HepG2 (cell line): ENCODE measurements at regions not wholly inside any gene's neighbourhood (a gene's known extent, or its start where the extent isn't known, plus 50 kb on each side); places are given as distances from the start of the nearest gene placed in this dataset.

Experiments used
- ATAC-seq: fragments of 200-7000 bp; cut with Tn5 transposase; 3 replicates; pipeline ENCODE4 v1.9.1; 2020; ENCODE audit warnings: mild to moderate bottlenecking, moderate library complexity
- BruUV-seq: library from RNA; stranded (reverse); fragments of 400-500 nt; replicated peaks from 2 replicates; lab custom pipeline; 2021; lab: Mats Ljungman, UMichigan
- CTCF ChIA-PET: fragments of 300-600 bp; formaldehyde crosslinking; extraction: SDS; loops from one replicate; lab custom pipeline; 2021; ENCODE audit warnings: low total read pairs, inconsistent platforms, low intra/inter-chr PET ratio; lab: Yijun Ruan, JAX
- POLR2A ChIA-PET: fragments of 350-600 bp; sonication (Branson Sonifier 250); formaldehyde crosslinking; loops from one replicate; lab custom pipeline; 2020; ENCODE audit warnings: antibody characterized with exemption, inconsistent platforms; lab: Yijun Ruan, JAX
- DNase-seq: peaks from one replicate; pipeline ENCODE4 v3.0.0-alpha.2; 2015; ENCODE audit warnings: low spot score
- FAIRE-seq: peaks from 3 replicates; lab custom pipeline; 2011; peaks lifted over from hg19 to GRCh38; lab: Jason Lieb, UNC
- H2AFZ ChIP-seq: one replicate; pipeline ENCODE4 v1.6.1; 2011; ENCODE audit warnings: low read length, inconsistent platforms
- H3K27ac ChIP-seq: fragments of 300-600 bp; 3 replicates; pipeline ENCODE4 v1.8.0; 2011; ENCODE audit warnings: mixed run types, mild to moderate bottlenecking, mixed read lengths, low read length, inconsistent platforms; ENCODE audit not compliant: insufficient read depth; ENCODE audit errors: extremely low read length
- H3K27me3 ChIP-seq, 2 experiments: fragments of 200-600 bp in 1 of 2; 2 replicates in 1 of 2; 3 replicates in 1 of 2; pipeline versions ENCODE4 v1.6.0 to v1.8.0; 2011; ENCODE audit warnings: low read length in 2 of 2, mild to moderate bottlenecking in 2 of 2, moderate library complexity in 2 of 2, inconsistent platforms in 1 of 2; ENCODE audit not compliant: insufficient read depth in 2 of 2, control insufficient read depth in 1 of 2
- H3K36me3 ChIP-seq, 2 experiments: fragments of 200-600 bp in 1 of 2; replicated peaks in 1 of 2; 2 replicates in 1 of 2; 3 replicates in 1 of 2; pipeline versions ENCODE4 v1.5.1 to v1.8.0; 2011; ENCODE audit warnings: low read length in 2 of 2, inconsistent platforms in 1 of 2; ENCODE audit not compliant: insufficient read depth in 2 of 2, control insufficient read depth in 1 of 2
- H3K4me1 ChIP-seq: 2 replicates; pipeline ENCODE4 v1.5.1; 2012; ENCODE audit warnings: low read length, inconsistent platforms; ENCODE audit not compliant: insufficient read depth
- H3K4me2 ChIP-seq: 2 replicates; pipeline ENCODE4 v1.6.0; 2011; ENCODE audit warnings: low read depth, low read length, inconsistent platforms
- H3K4me3 ChIP-seq, 3 experiments: fragments of 200-600 bp in 1 of 3; sonication (generic), shearing (Covaris generic) in 1 of 3; replicated peaks in 1 of 3; 2 replicates each; pipeline ENCODE4 v1.5.1; 2011 to 2016; ENCODE audit warnings: low read length in 3 of 3, inconsistent platforms in 2 of 3, low read depth in 2 of 3, mild to moderate bottlenecking in 2 of 3, control low read depth in 1 of 3, mixed read lengths in 1 of 3; ENCODE audit not compliant: insufficient read depth in 1 of 3
- H3K79me2 ChIP-seq: one replicate; pipeline ENCODE4 v1.6.1; 2011; ENCODE audit warnings: low read length, inconsistent platforms; ENCODE audit not compliant: insufficient read depth
- H3K9ac ChIP-seq: 2 replicates; pipeline ENCODE4 v1.6.0; 2011; ENCODE audit warnings: mild to moderate bottlenecking, low read depth, low read length, inconsistent platforms; ENCODE audit not compliant: insufficient read depth
- H3K9me3 ChIP-seq: 2 replicates; pipeline ENCODE4 v1.5.1; 2012; ENCODE audit warnings: mild to moderate bottlenecking, low read length
- H4K20me1 ChIP-seq: 2 replicates; pipeline ENCODE4 v1.6.0; 2011; ENCODE audit warnings: inconsistent platforms, mild to moderate bottlenecking, low read length, moderate library complexity; ENCODE audit not compliant: insufficient read depth
- BRCA1 ChIP-seq: sonication (generic); formaldehyde crosslinking; IDR thresholded peaks from 2 replicates; pipeline ENCODE4 v1.4.0; 2020; ENCODE audit warnings: missing genetic modification reagents
- CBX2 ChIP-seq, 2 experiments: fragments of 200-600 bp in 1 of 2; sonication (generic); formaldehyde crosslinking in 1 of 2; IDR thresholded peaks; 2 replicates each; pipeline versions ENCODE4 v1.7.0 to v1.8.1; 2018 to 2022; ENCODE audit warnings: low read depth in 2 of 2, low read length in 1 of 2, mild to moderate bottlenecking in 1 of 2, missing genetic modification reagents in 1 of 2
- FIP1L1 ChIP-seq: fragments of 200-400 bp; formaldehyde crosslinking; IDR thresholded peaks from 2 replicates; pipeline ENCODE4 v1.6.1; 2018; ENCODE audit warnings: low read depth, mild to moderate bottlenecking, low read length, moderate library complexity, borderline replicate concordance; ENCODE audit not compliant: insufficient read depth
- FOXA1 ChIP-seq, 2 experiments: fragments of 450-650 bp in 1 of 2; sonication (generic) in 1 of 2; formaldehyde crosslinking in 1 of 2; IDR thresholded peaks; 2 replicates each; pipeline versions ENCODE4 v1.4.0 to v1.6.1; 2016 to 2020; ENCODE audit warnings: missing genetic modification reagents in 1 of 2
- HMG20A ChIP-seq: IDR thresholded peaks from 2 replicates; pipeline ENCODE4 v1.6.1; 2016; ENCODE audit warnings: borderline replicate concordance
- HNF4G ChIP-seq, 2 experiments: sonication (generic) in 1 of 2; formaldehyde crosslinking in 1 of 2; IDR thresholded peaks; 2 replicates each; pipeline versions ENCODE4 v1.4.0 to v1.6.1; 2011 to 2020; ENCODE audit warnings: borderline replicate concordance in 2 of 2, low read depth in 2 of 2, mild to moderate bottlenecking in 2 of 2, low read length in 1 of 2, missing genetic modification reagents in 1 of 2, moderate library complexity in 1 of 2
- MBD4 ChIP-seq: IDR thresholded peaks from 2 replicates; pipeline ENCODE4 v1.6.1; 2012; ENCODE audit warnings: low read length, inconsistent platforms, borderline replicate concordance
- NCOR1 ChIP-seq: fragments of 200-600 bp; sonication (generic); IDR thresholded peaks from 2 replicates; pipeline ENCODE4 v1.7.0; 2017; ENCODE audit warnings: antibody characterized with exemption, low read length, borderline replicate concordance
- PBX3 ChIP-seq: sonication (generic); formaldehyde crosslinking; IDR thresholded peaks from 2 replicates; pipeline ENCODE4 v1.8.1; 2023; ENCODE audit warnings: missing genetic modification reagents, inconsistent platforms, borderline replicate concordance
- PHB2 ChIP-seq: fragments of 450-650 bp; IDR thresholded peaks from 2 replicates; pipeline ENCODE4 v1.6.1; 2018; ENCODE audit not compliant: partially characterized antibody
- RARA ChIP-seq: IDR thresholded peaks from 2 replicates; pipeline ENCODE4 v1.6.1; 2016; ENCODE audit warnings: missing genetic modification reagents, missing compliant biosample characterization
- SMARCE1 ChIP-seq: fragments of 450-650 bp; IDR thresholded peaks from 2 replicates; pipeline ENCODE4 v1.6.1; 2017; ENCODE audit warnings: borderline replicate concordance
- TCF12 ChIP-seq, 2 experiments: fragments of 450-650 bp in 1 of 2; sonication (generic) in 1 of 2; formaldehyde crosslinking in 1 of 2; IDR thresholded peaks; 2 replicates each; pipeline versions ENCODE4 v1.6.1 to v1.8.0; 2017 to 2022; ENCODE audit warnings: antibody characterized with exemption in 1 of 2, mild to moderate bottlenecking in 1 of 2, missing genetic modification reagents in 1 of 2, moderate library complexity in 1 of 2
- THAP7 ChIP-seq: sonication (generic); formaldehyde crosslinking; IDR thresholded peaks from 2 replicates; pipeline ENCODE4 v1.8.1; 2023; ENCODE audit warnings: mild to moderate bottlenecking, missing genetic modification reagents
- THYN1 ChIP-seq: sonication (generic); formaldehyde crosslinking; IDR thresholded peaks from 2 replicates; pipeline ENCODE4 v1.8.1; 2023; ENCODE audit warnings: low read depth, mild to moderate bottlenecking, moderate library complexity, missing genetic modification reagents, borderline replicate concordance
- ZBTB1 ChIP-seq: sonication (generic); formaldehyde crosslinking; IDR thresholded peaks from 2 replicates; pipeline ENCODE4 v1.4.0; 2020; ENCODE audit warnings: missing genetic modification reagents, borderline replicate concordance
- ZNF343 ChIP-seq: sonication (generic); formaldehyde crosslinking; IDR thresholded peaks from 2 replicates; pipeline ENCODE4 v1.4.0; 2020; ENCODE audit warnings: mild to moderate bottlenecking, missing genetic modification reagents
- in situ Hi-C: cut with HindIII; loops from 2 replicates; pipeline ENCODE4 v1.10.0; 2017; ENCODE audit warnings: low pct_unique_long_range_greater_than_20kb; ENCODE audit not compliant: extremely low pct_ligation_motif_present
- intact Hi-C: fragments of 100-400 bp; cut with micrococcal nuclease; formaldehyde crosslinking; loops from one replicate; pipeline ENCODE4 v1.10.0; 2022; ENCODE audit not compliant: unreplicated experiment

- no peaks in the 10 kb centered on the region for H3K36me3 ChIP-seq
- POLR2A ChIA-PET = no interaction called here
- DNase-seq = no peak
- no peaks in the 10 kb centered on the region for H4K20me1 ChIP-seq
- no peak overlapping the region for H3K4me3 ChIP-seq
- no peaks in the 10 kb centered on the region for H3K79me2 ChIP-seq
- intact Hi-C loops = no loop called here
- no peak for FAIRE-seq
- BruUV-seq = no TSS peak
- CTCF ChIA-PET = no interaction called here
- no peaks in the 10 kb centered on the region for H3K27me3 ChIP-seq
- ATAC-seq = no peak
- H3K4me2 ChIP-seq = no peak overlapping the region
- TF ChIP-seq MBD4 (no peak), TCF12 (IDR thresholded peaks at IDR 0.05) (no peak), TCF12 (CRISPR knock-in tag; IDR thresholded peaks at IDR 0.05) (no peak), SMARCE1 (no peak), THAP7 (CRISPR knock-in tag) (no peak), FOXA1 (IDR thresholded peaks at IDR 0.05) (no peak), FOXA1 (CRISPR knock-in tag; IDR thresholded peaks at IDR 0.05) (no peak), CBX2 (IDR thresholded peaks at IDR 0.05; ENCODE audit: low read depth, low read length) (no peak), CBX2 (CRISPR knock-in tag; IDR thresholded peaks at IDR 0.05; ENCODE audit: low read depth) (no peak), FIP1L1 (no peak), THYN1 (CRISPR knock-in tag) (no peak), HNF4G (IDR thresholded peaks at IDR 0.05; ENCODE audit: borderline replicate concordance, low read depth, low read length) (no peak), HNF4G (CRISPR knock-in tag; IDR thresholded peaks at IDR 0.05; ENCODE audit: borderline replicate concordance, low read depth) (no peak), NCOR1 (no peak), PBX3 (CRISPR knock-in tag) (no peak), RARA (no peak), BRCA1 (no peak), ZNF343 (CRISPR knock-in tag) (no peak), ZBTB1 (no peak), PHB2 (no peak), HMG20A (CRISPR knock-in tag) (no peak)
- TF ChIP-seq, all 625 proteins: peak for 0
- in situ Hi-C loops = no loop called here
- no peak overlapping the region for H3K9ac ChIP-seq
- no peaks in the 10 kb centered on the region for H3K9me3 ChIP-seq
- H3K4me1 ChIP-seq = no peaks in the 10 kb centered on the region
- no peak overlapping the region for H2AFZ ChIP-seq
- H3K27ac ChIP-seq = no peak overlapping the region
Observed at GRCh38 chr2:187198136-187198535, 249.9 kb downstream of the CALCRL start.
